GM23338 (cell line): ENCODE measurements at regions not wholly inside any gene's neighbourhood (a gene's known extent, or its start where the extent isn't known, plus 50 kb on each side); places are given as distances from the start of the nearest gene placed in this dataset.

Experiments
- ATAC-seq: fragments of 200-7000 bp; cut with Tn5 transposase; 3 replicates; pipeline ENCODE4 v1.9.1; 2020
- DNase-seq: peaks from one replicate; pipeline ENCODE4 v3.0.0-alpha.2; 2015; ENCODE audit warnings: low spot score
- H2AFZ ChIP-seq: fragments of 200-600 bp; sonication (generic); 2 replicates; pipeline ENCODE4 v1.8.0; 2016; ENCODE audit warnings: antibody characterized with exemption, mild to moderate bottlenecking, moderate library complexity
- H3F3A ChIP-seq: fragments of 200-600 bp; sonication (generic); replicated peaks from 2 replicates; pipeline ENCODE4 v1.8.0; 2017; ENCODE audit warnings: antibody characterized with exemption, mixed run types, low read depth
- H3K27ac ChIP-seq: fragments of 200-600 bp; sonication (generic); 2 replicates; pipeline ENCODE4 v1.6.1; 2016; ENCODE audit warnings: low read depth
- H3K27me3 ChIP-seq: fragments of 200-600 bp; sonication (generic); 2 replicates; pipeline ENCODE4 v1.8.0; 2016; ENCODE audit warnings: mild to moderate bottlenecking, mixed run types, moderate library complexity; ENCODE audit not compliant: insufficient read depth
- H3K36me3 ChIP-seq: fragments of 200-600 bp; sonication (generic); 2 replicates; pipeline ENCODE4 v1.8.0; 2016; ENCODE audit warnings: mild to moderate bottlenecking; ENCODE audit not compliant: insufficient read depth
- H3K4me1 ChIP-seq: fragments of 200-600 bp; sonication (generic); 2 replicates; pipeline ENCODE4 v1.8.0; 2016; ENCODE audit warnings: mild to moderate bottlenecking, moderate library complexity; ENCODE audit not compliant: insufficient read depth
- H3K4me2 ChIP-seq: fragments of 200-600 bp; sonication (generic); 2 replicates; pipeline ENCODE4 v1.7.1; 2017; ENCODE audit warnings: mixed run types
- H3K4me3 ChIP-seq: fragments of 200-600 bp; sonication (generic); 2 replicates; pipeline ENCODE4 v1.6.1; 2016; ENCODE audit warnings: mixed run types
- H3K79me2 ChIP-seq: fragments of 200-600 bp; sonication (generic); replicated peaks from 2 replicates; pipeline ENCODE4 v1.8.0; 2017; ENCODE audit warnings: mild to moderate bottlenecking; ENCODE audit not compliant: insufficient read depth
- H3K9me2 ChIP-seq: fragments of 200-600 bp; sonication (generic); 2 replicates; pipeline ENCODE4 v1.8.0; 2017; ENCODE audit not compliant: insufficient read depth
- H4K20me1 ChIP-seq: fragments of 200-600 bp; sonication (generic); replicated peaks from 2 replicates; pipeline ENCODE4 v1.8.0; 2017; ENCODE audit warnings: mild to moderate bottlenecking; ENCODE audit not compliant: insufficient read depth
- H3K27ac Mint-ChIP-seq: 2 replicates; pipeline ENCODE4 v1.8.0; 2020; ENCODE audit warnings: inconsistent platforms, mild to moderate bottlenecking, moderate library complexity, mixed read lengths
- H3K27me3 Mint-ChIP-seq: 3 replicates; pipeline ENCODE4 v1.8.0; 2022; ENCODE audit warnings: low read depth, mild to moderate bottlenecking, moderate library complexity, mixed read lengths, inconsistent platforms; ENCODE audit not compliant: insufficient read depth, poor library complexity
- H3K36me3 Mint-ChIP-seq: 3 replicates; pipeline ENCODE4 v1.8.0; 2021; ENCODE audit warnings: low read depth, mild to moderate bottlenecking, inconsistent platforms, moderate library complexity, mixed read lengths
- H3K4me1 Mint-ChIP-seq: 3 replicates; pipeline ENCODE4 v1.8.0; 2020; ENCODE audit warnings: mild to moderate bottlenecking, inconsistent platforms, mixed read lengths
- H3K4me3 Mint-ChIP-seq: 3 replicates; pipeline ENCODE4 v1.8.0; 2021; ENCODE audit warnings: moderate library complexity, mild to moderate bottlenecking, inconsistent platforms, mixed read lengths
- H3K9me3 Mint-ChIP-seq: 3 replicates; pipeline ENCODE4 v1.8.0; 2020; ENCODE audit warnings: moderate library complexity, mild to moderate bottlenecking, inconsistent platforms, mixed read lengths
- CTCF ChIP-seq, 2 experiments: fragments of 200-600 bp in 1 of 2; sonication (generic) in 1 of 2; conservative IDR thresholded peaks; 2 replicates each; pipeline versions ENCODE4 v1.5.1 to v1.6.1; 2016 to 2017; ENCODE audit warnings: antibody characterized with exemption in 2 of 2, low read depth in 2 of 2, mild to moderate bottlenecking in 2 of 2, moderate library complexity in 1 of 2
- REST ChIP-seq: IDR thresholded peaks from one replicate; pipeline ENCODE4 v1.6.1; 2018; ENCODE audit warnings: antibody characterized with exemption; ENCODE audit not compliant: unreplicated experiment
- ZNF462 ChIP-seq: fragments of 250-450 bp; sonication (Bioruptor Pico); IDR thresholded peaks from 2 replicates; pipeline ENCODE4 v1.5.0; 2020; ENCODE audit warnings: mild to moderate bottlenecking, moderate library complexity

GRCh38 chr1:68608289-68608688 lies 111.4 kb upstream of the DEPDC1 start:
- Histone ChIP-seq H3F3A (no peaks in the 10 kb centered on the region), H3K27ac (no peak overlapping the region), H3K27me3 (no peaks in the 10 kb centered on the region), H4K20me1 (no peaks in the 10 kb centered on the region), H3K9me2 (0 out of 2 replicates have a peak, but pooled peaks cover 11% of the 10 kb centered on the region), H3K79me2 (no peaks in the 10 kb centered on the region), H3K36me3 (no peaks in the 10 kb centered on the region), H3K4me3 (no peak overlapping the region), H3K4me2 (no peak overlapping the region), H2AFZ (no peak overlapping the region), H3K4me1 (no peaks in the 10 kb centered on the region)
- ATAC-seq, result no peak
- Mint-ChIP-seq H3K4me1 (no peaks in the 10 kb centered on the region), H3K4me3 (no peak overlapping the region), H3K27me3 (no peaks in the 10 kb centered on the region), H3K9me3 (no peaks in the 10 kb centered on the region), H3K36me3 (no peaks in the 10 kb centered on the region), H3K27ac (no peak overlapping the region)
- DNase-seq, result no peak
- TF ChIP-seq ZNF462 (no peak), CTCF (conservative IDR thresholded peaks at IDR 0.05; ENCODE audit: low read depth in 2 of 2) (no peak), REST (no peak)
